ENCODE measurements at regions not wholly inside any gene's neighbourhood (a gene's known extent, or its start where the extent isn't known, plus 50 kb on each side); places are given as distances from the start of the nearest gene placed in this dataset.

DNA sequence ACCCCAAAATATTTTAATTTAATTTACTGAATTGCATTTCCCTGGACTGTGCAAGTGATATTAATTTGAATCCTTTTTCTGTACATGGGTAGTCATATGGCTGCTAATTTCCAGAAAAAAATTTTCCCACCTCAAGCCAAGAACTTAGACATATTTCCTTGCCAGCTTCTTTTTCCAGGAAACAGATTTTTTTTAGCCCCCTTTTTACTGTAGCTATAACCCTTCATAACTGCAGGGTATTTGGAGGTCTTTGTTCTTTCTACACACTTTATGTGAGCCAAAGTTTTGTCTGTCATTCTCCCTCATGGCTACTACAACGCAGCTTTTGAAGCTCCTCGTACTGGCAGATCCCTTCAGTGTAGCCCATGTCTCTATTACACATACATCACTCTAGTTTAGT is 261.2 kb upstream of the PIK3R1 start:
- Histone ChIP-seq H3K27ac (no peak overlapping the region), H3K4me3 (no peak overlapping the region)
- TF ChIP-seq, protein P1, sequence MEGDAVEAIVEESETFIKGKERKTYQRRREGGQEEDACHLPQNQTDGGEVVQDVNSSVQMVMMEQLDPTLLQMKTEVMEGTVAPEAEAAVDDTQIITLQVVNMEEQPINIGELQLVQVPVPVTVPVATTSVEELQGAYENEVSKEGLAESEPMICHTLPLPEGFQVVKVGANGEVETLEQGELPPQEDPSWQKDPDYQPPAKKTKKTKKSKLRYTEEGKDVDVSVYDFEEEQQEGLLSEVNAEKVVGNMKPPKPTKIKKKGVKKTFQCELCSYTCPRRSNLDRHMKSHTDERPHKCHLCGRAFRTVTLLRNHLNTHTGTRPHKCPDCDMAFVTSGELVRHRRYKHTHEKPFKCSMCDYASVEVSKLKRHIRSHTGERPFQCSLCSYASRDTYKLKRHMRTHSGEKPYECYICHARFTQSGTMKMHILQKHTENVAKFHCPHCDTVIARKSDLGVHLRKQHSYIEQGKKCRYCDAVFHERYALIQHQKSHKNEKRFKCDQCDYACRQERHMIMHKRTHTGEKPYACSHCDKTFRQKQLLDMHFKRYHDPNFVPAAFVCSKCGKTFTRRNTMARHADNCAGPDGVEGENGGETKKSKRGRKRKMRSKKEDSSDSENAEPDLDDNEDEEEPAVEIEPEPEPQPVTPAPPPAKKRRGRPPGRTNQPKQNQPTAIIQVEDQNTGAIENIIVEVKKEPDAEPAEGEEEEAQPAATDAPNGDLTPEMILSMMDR (IDR thresholded peaks at IDR 0.05), result no peak
- DNase-seq (ENCODE audit: low spot score), result no peak

DNA sequence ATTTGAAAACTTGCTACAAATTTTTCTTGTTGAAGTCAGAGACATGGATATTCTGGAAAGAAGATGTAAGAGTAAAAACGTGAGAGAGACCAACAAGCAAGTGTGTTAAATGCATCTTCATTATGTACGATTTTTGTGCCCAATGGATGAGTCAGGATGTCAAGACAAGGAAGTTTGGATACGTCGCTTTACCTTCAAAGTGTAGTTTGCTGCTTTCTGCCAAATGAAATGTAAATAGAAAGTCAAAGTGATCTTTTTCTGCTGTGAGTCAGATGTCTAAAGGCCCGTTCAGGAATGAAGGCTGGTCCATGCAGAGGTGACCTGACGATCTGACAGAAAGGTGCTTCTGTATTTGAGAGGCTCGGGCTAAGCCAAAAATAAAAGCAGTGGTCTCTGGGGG is 273.1 kb upstream of the PIK3R1 start:
- no peak for DNase-seq (ENCODE audit: low spot score)
- H3K27ac ChIP-seq, result peak overlapping the region; percentile 52 to 71
- TF ChIP-seq, protein P1 (IDR thresholded peaks at IDR 0.05), result no peak
- H3K4me3 ChIP-seq, result no peak overlapping the region

DNA sequence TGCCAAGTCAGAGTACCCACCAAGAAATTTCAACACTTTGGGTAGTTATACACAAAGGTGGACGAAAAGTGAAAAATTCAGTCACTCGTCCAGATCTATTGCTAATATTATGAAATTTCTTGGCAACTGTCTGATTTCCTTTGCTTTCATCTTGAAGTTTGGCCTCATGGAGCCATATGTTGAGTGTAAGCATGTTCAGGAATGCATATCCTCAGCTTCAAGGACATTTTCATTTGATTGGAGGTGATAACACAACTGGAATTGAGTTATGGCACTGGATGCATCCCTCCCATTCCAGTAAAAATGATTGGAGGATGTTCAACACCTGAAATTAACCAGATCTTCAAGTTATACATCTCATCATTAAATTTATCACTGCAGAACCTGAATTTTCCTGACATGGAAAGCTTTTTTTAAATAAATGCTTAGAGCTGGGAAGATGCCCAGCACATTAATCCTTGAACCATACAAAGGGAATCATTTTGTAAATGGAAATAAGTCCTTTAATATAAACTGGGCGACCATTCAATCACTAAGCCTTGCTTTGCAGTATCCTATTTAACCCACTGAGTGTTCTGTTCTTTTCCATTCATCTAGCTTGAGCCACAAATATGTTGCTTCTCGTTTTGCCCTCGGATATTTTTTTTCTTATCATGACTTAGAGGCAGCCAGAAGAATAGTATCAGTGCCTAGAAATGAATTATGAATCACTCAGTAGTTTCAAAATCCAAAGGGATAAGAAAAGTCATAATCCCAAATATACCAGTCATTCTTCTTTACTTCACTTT is 273.7 kb upstream of the PIK3R1 start:
- H3K4me3 ChIP-seq, result no peak overlapping the region
- TF ChIP-seq, protein P1 (IDR thresholded peaks at IDR 0.05), result no peak
- DNase-seq (ENCODE audit: low spot score), result no peak
- peak overlapping the region; percentile 52 to 71 for H3K27ac ChIP-seq

DNA sequence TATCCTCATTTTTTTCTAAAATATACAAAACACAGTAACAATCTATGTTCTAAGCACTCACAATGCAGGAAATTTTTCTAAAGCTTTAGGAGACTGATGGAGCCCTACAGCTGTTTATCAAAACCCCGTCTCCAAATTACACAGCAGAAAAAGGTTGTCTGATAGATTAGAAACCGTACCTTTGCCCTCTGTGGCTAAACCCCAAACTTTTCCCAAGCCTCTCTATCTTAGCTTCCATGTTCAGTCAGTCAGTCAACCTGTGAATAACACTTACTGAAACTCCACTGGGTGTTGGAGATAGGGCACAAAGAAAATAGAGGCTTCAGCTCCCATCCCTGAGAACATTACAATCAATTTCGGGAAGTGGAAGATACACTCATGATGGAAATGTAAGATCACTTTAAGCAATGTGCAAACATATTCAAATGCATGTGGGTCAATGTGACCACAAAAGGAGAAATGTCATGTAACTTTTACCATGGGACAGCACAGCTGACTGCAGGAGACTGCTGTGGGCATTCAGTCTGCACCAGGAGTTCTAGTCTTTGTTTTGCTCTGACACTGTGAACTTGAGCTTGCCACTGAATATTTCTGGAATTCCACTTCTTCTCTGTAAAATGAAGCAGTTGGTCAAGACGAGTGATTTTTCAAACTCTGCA is 279.5 kb upstream of the PIK3R1 start:
- TF ChIP-seq, protein P1 (IDR thresholded peaks at IDR 0.05), result no peak
- DNase-seq (ENCODE audit: low spot score), result no peak
- H3K27ac ChIP-seq, result no peak overlapping the region
- no peak overlapping the region for H3K4me3 ChIP-seq

DNA sequence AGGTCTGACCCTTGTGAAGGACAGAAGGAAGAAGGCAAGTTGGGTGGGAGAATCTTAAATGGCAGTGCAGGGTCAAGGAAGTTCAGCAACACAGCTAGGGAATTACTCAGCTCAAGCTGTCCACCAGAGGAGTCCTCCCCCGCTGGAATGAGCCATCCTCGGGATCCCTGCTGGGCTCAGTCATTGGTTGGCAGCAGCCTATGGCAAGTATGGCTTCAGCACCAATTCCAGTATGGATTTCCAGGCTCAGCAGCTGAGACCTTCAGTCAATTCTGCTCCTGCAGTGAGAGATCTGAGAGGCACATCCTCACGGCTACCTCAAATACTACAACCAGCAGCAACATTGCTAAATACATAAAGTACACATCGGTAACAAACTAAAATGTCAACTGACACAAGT is 280.6 kb upstream of the PIK3R1 start:
- Histone ChIP-seq H3K27ac (no peak overlapping the region), H3K4me3 (no peak overlapping the region)
- TF ChIP-seq, protein P1 (IDR thresholded peaks at IDR 0.05), result no peak
- DNase-seq (ENCODE audit: low spot score), result no peak

GRCh38 chr5:67925511-67925910 is 290.0 kb upstream of the PIK3R1 start:
- TF ChIP-seq, protein P1 (IDR thresholded peaks at IDR 0.05), result no peak
- Histone ChIP-seq H3K4me3 (no peak overlapping the region), H3K27ac (no peak overlapping the region)
- DNase-seq (ENCODE audit: low spot score), result no peak
